A549 (cell line): ENCODE measurements at regions not wholly inside any gene's neighbourhood (a gene's known extent, or its start where the extent isn't known, plus 50 kb on each side); places are given as distances from the start of the nearest gene placed in this dataset.
A peak's percentile ranks its signal among the peaks of the same experiment; 100 is the strongest.

Source experiments
- ATAC-seq, 2 experiments: fragments of 200-7000 bp in 1 of 2; fragments of >200 bp in 1 of 2; cut with Nextera tagmentation in 1 of 2; cut with Tn5 transposase in 1 of 2; 3 replicates each; pipeline versions ENCODE4 v1.8.0 to v1.9.1; 2018 to 2020; ENCODE audit warnings: mild to moderate bottlenecking in 1 of 2, moderate library complexity in 1 of 2
- CTCF ChIA-PET: fragments of 300-600 bp; sonication (Branson Sonifier 250); formaldehyde crosslinking; extraction: SDS; loops from one replicate; lab custom pipeline; 2021; ENCODE audit warnings: antibody characterized with exemption, inconsistent platforms; lab: Yijun Ruan, JAX
- POLR2A ChIA-PET: fragments of 350-600 bp; formaldehyde crosslinking; extraction: SDS; loops from one replicate; lab custom pipeline; 2021; ENCODE audit warnings: antibody characterized with exemption, inconsistent platforms; lab: Yijun Ruan, JAX
- DNase-seq, 2 experiments: peaks; one replicate each; pipeline versions ENCODE4 v3.0.0 to v3.0.0-alpha.2; 2011 to 2016; ENCODE audit warnings: low read depth in 1 of 2, low spot score in 1 of 2
- FAIRE-seq: peaks from 2 replicates; lab custom pipeline; 2011; peaks lifted over from hg19 to GRCh38; lab: Jason Lieb, UNC
- H3K27ac ChIP-seq, 2 experiments: fragments of >200 bp; sonication (Bioruptor Twin); formaldehyde crosslinking; 3 replicates each; pipeline ENCODE4 v1.5.1; 2016 to 2017
- H3K4me1 ChIP-seq: fragments of >200 bp; sonication (Bioruptor Twin); formaldehyde crosslinking; 3 replicates; pipeline ENCODE4 v1.6.1; 2016
- H3K4me2 ChIP-seq: fragments of >200 bp; sonication (Bioruptor Twin); formaldehyde crosslinking; 3 replicates; pipeline ENCODE4 v1.6.1; 2016
- H3K4me3 ChIP-seq: fragments of >200 bp; sonication (Bioruptor Twin); formaldehyde crosslinking; 3 replicates; pipeline ENCODE4 v1.5.1; 2016
- H3K9me3 ChIP-seq: fragments of >200 bp; sonication (Bioruptor Twin); formaldehyde crosslinking; 3 replicates; pipeline ENCODE4 v1.6.1; 2016
- CBX2 ChIP-seq: fragments of 200-600 bp; sonication (generic); IDR thresholded peaks from 2 replicates; pipeline ENCODE4 v1.6.1; 2016; ENCODE audit warnings: low read depth, mild to moderate bottlenecking, borderline replicate concordance
- CBX8 ChIP-seq: fragments of 200-600 bp; sonication (generic); IDR thresholded peaks from 2 replicates; pipeline ENCODE4 v1.6.1; 2016
- CHD2 ChIP-seq: fragments of 150-350 bp; IDR thresholded peaks from 2 replicates; pipeline ENCODE4 v1.6.1; 2014; ENCODE audit warnings: low read length; ENCODE audit not compliant: partially characterized antibody
- EHMT2 ChIP-seq: fragments of 200-600 bp; sonication (generic); IDR thresholded peaks from 2 replicates; pipeline ENCODE4 v1.6.1; 2016; ENCODE audit warnings: antibody characterized with exemption, low read depth, mild to moderate bottlenecking, moderate library complexity
- EP300 ChIP-seq, 2 experiments: fragments of >200 bp; sonication (Bioruptor Twin); formaldehyde crosslinking; IDR thresholded peaks; 2 replicates in 1 of 2; 3 replicates in 1 of 2; pipeline ENCODE4 v1.6.1; 2016 to 2017
- FOSB ChIP-seq: fragments of 250-450 bp; sonication (Bioruptor Pico); IDR thresholded peaks from 2 replicates; pipeline ENCODE4 v1.5.0; 2020; ENCODE audit warnings: mild to moderate bottlenecking, moderate library complexity
- FOSL2 ChIP-seq, 2 experiments: fragments of 450-650 bp in 1 of 2; fragments of >200 bp in 1 of 2; sonication (Bioruptor Twin) in 1 of 2; formaldehyde crosslinking; IDR thresholded peaks; 2 replicates each; pipeline versions ENCODE4 v1.5.0 to v1.6.1; 2016 to 2020; ENCODE audit warnings: mild to moderate bottlenecking in 1 of 2, moderate library complexity in 1 of 2
- HOXA7 ChIP-seq: fragments of 250-450 bp; sonication (Bioruptor Pico); IDR thresholded peaks from 2 replicates; pipeline ENCODE4 v1.5.0; 2020; ENCODE audit warnings: mild to moderate bottlenecking, moderate library complexity
- KDM1A ChIP-seq: fragments of 200-600 bp; sonication (generic); IDR thresholded peaks from 2 replicates; pipeline ENCODE4 v1.6.1; 2016; ENCODE audit warnings: low read depth, mild to moderate bottlenecking
- MAFK ChIP-seq: fragments of 450-650 bp; IDR thresholded peaks from 2 replicates; pipeline ENCODE4 v1.6.1; 2014; ENCODE audit not compliant: partially characterized antibody
- PHF8 ChIP-seq: fragments of 200-600 bp; sonication (generic); IDR thresholded peaks from 2 replicates; pipeline ENCODE4 v1.6.1; 2016; ENCODE audit warnings: low read depth, mild to moderate bottlenecking, antibody characterized with exemption, moderate library complexity, borderline replicate concordance
- POLR2A ChIP-seq: IDR thresholded peaks from 2 replicates; pipeline ENCODE4 v1.6.1; 2012; ENCODE audit warnings: mild to moderate bottlenecking, low read length
- POLR2AphosphoS2 ChIP-seq: conservative IDR thresholded peaks from 2 replicates; pipeline ENCODE4 v1.6.1; 2012; ENCODE audit warnings: low read length, improper control_type of control experiment, inconsistent platforms
- RARB ChIP-seq: fragments of 250-450 bp; sonication (Bioruptor Pico); IDR thresholded peaks from 2 replicates; pipeline ENCODE4 v1.8.0; 2021; ENCODE audit warnings: mild to moderate bottlenecking, moderate library complexity
- RFX5 ChIP-seq: fragments of 450-650 bp; IDR thresholded peaks from 2 replicates; pipeline ENCODE4 v1.7.1; 2014; ENCODE audit warnings: antibody characterized with exemption, mild to moderate bottlenecking, moderate library complexity
- TFCP2L1 ChIP-seq: fragments of 250-450 bp; sonication (Bioruptor Pico); IDR thresholded peaks from 2 replicates; pipeline ENCODE4 v1.5.0; 2021; ENCODE audit warnings: mild to moderate bottlenecking
- TP53 ChIP-seq: fragments of 250-450 bp; sonication (Bioruptor Pico); IDR thresholded peaks from 2 replicates; pipeline ENCODE4 v1.5.0; 2021; ENCODE audit warnings: mild to moderate bottlenecking, moderate library complexity
- ZFP36 ChIP-seq: fragments of 450-650 bp; IDR thresholded peaks from 2 replicates; pipeline ENCODE4 v1.6.1; 2014; ENCODE audit warnings: borderline replicate concordance; ENCODE audit not compliant: partially characterized antibody
- WGBS: methylation state at CpG from one replicate; pipeline ENCODE4 v1.1.6; 2017; ENCODE audit errors: missing lambda C conversion rate; 5-methylcytosine and 5-hydroxymethylcytosine counted together
- TF ChIP-seq, protein P1 (sequence below): IDR thresholded peaks from 2 replicates; pipeline ENCODE4 v1.6.1; 2012
- TF ChIP-seq, protein P2 (sequence below): fragments of 250-450 bp; sonication (Bioruptor Pico); IDR thresholded peaks from 2 replicates; pipeline ENCODE4 v1.5.0; 2020; ENCODE audit warnings: low read depth, mild to moderate bottlenecking, moderate library complexity
- TF ChIP-seq, protein P3 (sequence below): fragments of 250-450 bp; sonication (Bioruptor Pico); IDR thresholded peaks from 2 replicates; pipeline ENCODE4 v1.5.0; 2021; ENCODE audit warnings: mild to moderate bottlenecking, moderate library complexity, borderline replicate concordance
- TF ChIP-seq, protein P4 (sequence below): fragments of >200 bp; sonication (Bioruptor Twin); formaldehyde crosslinking; IDR thresholded peaks from 2 replicates; pipeline ENCODE4 v1.6.1; 2016
- TF ChIP-seq, protein P5 (sequence below): fragments of 200-600 bp; sonication (generic); IDR thresholded peaks from 2 replicates; pipeline ENCODE4 v1.6.1; 2016; ENCODE audit warnings: antibody characterized with exemption, mild to moderate bottlenecking, moderate library complexity
- TF ChIP-seq, protein P6 (sequence below): fragments of >200 bp; sonication (Bioruptor Twin); formaldehyde crosslinking; IDR thresholded peaks from 3 replicates; pipeline ENCODE4 v1.5.1; 2016

DNA sequence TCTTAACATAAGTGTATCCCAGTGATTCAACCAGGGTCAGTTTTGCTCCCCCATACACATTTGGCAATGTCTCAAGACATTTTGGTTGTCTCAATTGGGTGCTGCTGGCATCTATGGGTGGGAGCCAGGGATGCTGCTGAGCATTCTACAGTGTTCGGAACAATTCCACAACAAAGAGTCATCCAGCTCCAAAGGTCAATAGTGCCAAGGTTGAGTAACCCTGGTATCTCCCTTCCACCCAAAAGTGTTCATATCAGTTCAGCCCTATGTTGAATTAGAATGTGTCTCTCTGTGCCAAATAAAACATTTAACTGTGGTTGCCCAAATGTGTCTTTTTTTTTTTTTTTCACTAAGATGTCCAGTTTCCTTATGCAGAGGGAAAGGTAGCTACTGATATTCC is 129.4 kb upstream of the RAI2 start (continued):
- TF ChIP-seq KDM1A (no peak), POLR2AphosphoS2 (no peak)
- TF ChIP-seq, protein P1, sequence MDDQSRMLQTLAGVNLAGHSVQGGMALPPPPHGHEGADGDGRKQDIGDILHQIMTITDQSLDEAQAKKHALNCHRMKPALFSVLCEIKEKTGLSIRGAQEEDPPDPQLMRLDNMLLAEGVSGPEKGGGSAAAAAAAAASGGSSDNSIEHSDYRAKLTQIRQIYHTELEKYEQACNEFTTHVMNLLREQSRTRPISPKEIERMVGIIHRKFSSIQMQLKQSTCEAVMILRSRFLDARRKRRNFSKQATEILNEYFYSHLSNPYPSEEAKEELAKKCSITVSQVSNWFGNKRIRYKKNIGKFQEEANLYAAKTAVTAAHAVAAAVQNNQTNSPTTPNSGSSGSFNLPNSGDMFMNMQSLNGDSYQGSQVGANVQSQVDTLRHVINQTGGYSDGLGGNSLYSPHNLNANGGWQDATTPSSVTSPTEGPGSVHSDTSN = no peak
- TF ChIP-seq, protein P2, sequence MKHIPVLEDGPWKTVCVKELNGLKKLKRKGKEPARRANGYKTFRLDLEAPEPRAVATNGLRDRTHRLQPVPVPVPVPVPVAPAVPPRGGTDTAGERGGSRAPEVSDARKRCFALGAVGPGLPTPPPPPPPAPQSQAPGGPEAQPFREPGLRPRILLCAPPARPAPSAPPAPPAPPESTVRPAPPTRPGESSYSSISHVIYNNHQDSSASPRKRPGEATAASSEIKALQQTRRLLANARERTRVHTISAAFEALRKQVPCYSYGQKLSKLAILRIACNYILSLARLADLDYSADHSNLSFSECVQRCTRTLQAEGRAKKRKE (CRISPR knock-in tag) = no peak

DNA sequence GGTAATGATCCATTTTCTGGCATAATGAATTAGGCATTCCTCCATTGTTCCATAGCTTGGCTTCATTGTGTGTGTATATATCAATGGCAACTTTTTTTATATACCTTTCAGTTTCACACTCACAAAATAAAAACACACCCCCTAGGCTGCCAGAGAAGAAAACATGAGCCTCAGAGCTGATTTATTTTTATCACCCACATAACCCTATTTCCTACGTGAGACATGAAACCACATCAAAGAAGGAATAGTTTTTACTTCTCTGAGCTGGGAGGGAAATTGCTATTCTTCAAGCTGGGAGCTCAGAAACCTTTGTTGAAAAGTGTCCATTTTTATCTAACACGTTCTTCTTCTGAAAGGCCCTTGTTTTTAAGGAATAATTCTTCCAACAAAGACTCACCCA is 126.7 kb upstream of the RAI2 start:
- ATAC-seq (no peak), DNase-seq (no peak), FAIRE-seq (peak; percentile 54)
- Histone ChIP-seq H3K27ac (no peak overlapping the region), H3K4me2 (no peak overlapping the region), H3K4me1 (no peaks in the 10 kb centered on the region), H3K9me3 (no peaks in the 10 kb centered on the region), H3K4me3 (no peak overlapping the region)
- TF ChIP-seq MAFK = no peak
- no peak for TF ChIP-seq ZFP36
- no peak for TF ChIP-seq EHMT2
- no peak for TF ChIP-seq PHF8
- TF ChIP-seq, protein P3, sequence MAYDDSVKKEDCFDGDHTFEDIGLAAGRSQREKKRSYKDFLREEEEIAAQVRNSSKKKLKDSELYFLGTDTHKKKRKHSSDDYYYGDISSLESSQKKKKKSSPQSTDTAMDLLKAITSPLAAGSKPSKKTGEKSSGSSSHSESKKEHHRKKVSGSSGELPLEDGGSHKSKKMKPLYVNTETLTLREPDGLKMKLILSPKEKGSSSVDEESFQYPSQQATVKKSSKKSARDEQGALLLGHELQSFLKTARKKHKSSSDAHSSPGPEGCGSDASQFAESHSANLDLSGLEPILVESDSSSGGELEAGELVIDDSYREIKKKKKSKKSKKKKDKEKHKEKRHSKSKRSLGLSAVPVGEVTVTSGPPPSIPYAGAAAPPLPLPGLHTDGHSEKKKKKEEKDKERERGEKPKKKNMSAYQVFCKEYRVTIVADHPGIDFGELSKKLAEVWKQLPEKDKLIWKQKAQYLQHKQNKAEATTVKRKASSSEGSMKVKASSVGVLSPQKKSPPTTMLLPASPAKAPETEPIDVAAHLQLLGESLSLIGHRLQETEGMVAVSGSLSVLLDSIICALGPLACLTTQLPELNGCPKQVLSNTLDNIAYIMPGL (CRISPR knock-in tag) = no peak
- TF ChIP-seq TFCP2L1 = no peak
- TF ChIP-seq RARB (CRISPR knock-in tag) = no peak
- TF ChIP-seq RFX5 = no peak
- CTCF ChIA-PET = no interaction called here
- WGBS = 0% methylated on average over 2 of the region's 2 CpGs
- POLR2A ChIA-PET = no interaction called here

DNA sequence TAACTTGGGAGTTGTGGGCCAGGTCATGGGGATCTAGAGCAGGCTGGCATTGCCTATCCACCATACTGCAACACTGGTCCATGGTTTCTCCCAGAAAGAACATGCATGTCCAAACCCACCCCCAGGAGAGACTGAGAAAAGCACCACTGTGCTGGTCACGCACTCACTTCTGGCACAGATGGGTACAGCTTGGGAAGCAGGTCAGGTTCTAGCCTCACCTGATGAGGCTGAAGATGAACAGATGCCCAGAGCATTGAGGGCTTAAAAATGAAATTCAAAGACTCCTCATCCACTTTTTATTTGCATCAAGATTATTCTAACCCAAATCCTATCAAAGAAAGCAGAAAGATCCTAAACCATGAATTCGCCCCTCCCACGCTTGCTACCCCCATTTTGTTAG is 125.9 kb upstream of the RAI2 start:
- 5% methylated on average over 3 of the region's 3 CpGs for WGBS
- Histone ChIP-seq H3K4me3 (no peak overlapping the region), H3K4me2 (no peak overlapping the region), H3K4me1 (no peaks in the 10 kb centered on the region), H3K9me3 (no peaks in the 10 kb centered on the region), H3K27ac (no peak overlapping the region)
- CTCF ChIA-PET = no interaction called here
- POLR2A ChIA-PET = no interaction called here
- TF ChIP-seq, protein P4, sequence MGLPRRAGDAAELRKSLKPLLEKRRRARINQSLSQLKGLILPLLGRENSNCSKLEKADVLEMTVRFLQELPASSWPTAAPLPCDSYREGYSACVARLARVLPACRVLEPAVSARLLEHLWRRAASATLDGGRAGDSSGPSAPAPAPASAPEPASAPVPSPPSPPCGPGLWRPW = no peak
- no peak for TF ChIP-seq TP53 (CRISPR knock-in tag)
- no peak for DNase-seq
- no peak for FAIRE-seq
- no peak for ATAC-seq

DNA sequence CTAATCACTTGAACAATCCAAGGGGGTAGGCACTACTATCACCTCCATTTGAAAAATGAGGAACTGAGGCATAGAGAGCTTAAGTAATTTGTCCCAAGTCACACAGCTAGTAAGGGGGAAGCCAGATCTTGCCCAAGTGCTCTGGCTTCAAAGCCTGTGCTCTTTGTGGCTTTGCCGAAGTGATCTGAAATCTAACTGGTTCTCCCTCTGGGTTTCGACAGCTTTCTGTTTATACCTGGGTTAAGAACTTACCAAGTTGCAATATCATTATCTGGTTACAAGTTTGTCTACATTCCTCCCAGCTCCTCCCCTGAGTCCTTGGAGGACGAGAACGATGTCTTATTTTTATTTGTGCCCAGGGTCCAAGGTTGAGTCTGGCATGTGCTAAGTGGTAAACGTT is 125.3 kb upstream of the RAI2 start:
- DNase-seq (no peak), FAIRE-seq (peak; percentile 28), ATAC-seq (no peak)
- WGBS = 7% methylated on average over 5 of the region's 5 CpGs
- ChIA-PET POLR2A (no interaction called here), CTCF (no interaction called here)
- no peak overlapping the region for H3K4me2 ChIP-seq
- H3K9me3 ChIP-seq = no peaks in the 10 kb centered on the region
- H3K4me1 ChIP-seq = no peaks in the 10 kb centered on the region
- no peak overlapping the region for H3K27ac ChIP-seq
- H3K4me3 ChIP-seq = no peak overlapping the region
- TF ChIP-seq CBX8 = no peak
- no peak for TF ChIP-seq ZFP36
- no peak for TF ChIP-seq HOXA7 (CRISPR knock-in tag)
- TF ChIP-seq, protein P5, sequence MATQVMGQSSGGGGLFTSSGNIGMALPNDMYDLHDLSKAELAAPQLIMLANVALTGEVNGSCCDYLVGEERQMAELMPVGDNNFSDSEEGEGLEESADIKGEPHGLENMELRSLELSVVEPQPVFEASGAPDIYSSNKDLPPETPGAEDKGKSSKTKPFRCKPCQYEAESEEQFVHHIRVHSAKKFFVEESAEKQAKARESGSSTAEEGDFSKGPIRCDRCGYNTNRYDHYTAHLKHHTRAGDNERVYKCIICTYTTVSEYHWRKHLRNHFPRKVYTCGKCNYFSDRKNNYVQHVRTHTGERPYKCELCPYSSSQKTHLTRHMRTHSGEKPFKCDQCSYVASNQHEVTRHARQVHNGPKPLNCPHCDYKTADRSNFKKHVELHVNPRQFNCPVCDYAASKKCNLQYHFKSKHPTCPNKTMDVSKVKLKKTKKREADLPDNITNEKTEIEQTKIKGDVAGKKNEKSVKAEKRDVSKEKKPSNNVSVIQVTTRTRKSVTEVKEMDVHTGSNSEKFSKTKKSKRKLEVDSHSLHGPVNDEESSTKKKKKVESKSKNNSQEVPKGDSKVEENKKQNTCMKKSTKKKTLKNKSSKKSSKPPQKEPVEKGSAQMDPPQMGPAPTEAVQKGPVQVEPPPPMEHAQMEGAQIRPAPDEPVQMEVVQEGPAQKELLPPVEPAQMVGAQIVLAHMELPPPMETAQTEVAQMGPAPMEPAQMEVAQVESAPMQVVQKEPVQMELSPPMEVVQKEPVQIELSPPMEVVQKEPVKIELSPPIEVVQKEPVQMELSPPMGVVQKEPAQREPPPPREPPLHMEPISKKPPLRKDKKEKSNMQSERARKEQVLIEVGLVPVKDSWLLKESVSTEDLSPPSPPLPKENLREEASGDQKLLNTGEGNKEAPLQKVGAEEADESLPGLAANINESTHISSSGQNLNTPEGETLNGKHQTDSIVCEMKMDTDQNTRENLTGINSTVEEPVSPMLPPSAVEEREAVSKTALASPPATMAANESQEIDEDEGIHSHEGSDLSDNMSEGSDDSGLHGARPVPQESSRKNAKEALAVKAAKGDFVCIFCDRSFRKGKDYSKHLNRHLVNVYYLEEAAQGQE = no peak
- TF ChIP-seq, protein P6, sequence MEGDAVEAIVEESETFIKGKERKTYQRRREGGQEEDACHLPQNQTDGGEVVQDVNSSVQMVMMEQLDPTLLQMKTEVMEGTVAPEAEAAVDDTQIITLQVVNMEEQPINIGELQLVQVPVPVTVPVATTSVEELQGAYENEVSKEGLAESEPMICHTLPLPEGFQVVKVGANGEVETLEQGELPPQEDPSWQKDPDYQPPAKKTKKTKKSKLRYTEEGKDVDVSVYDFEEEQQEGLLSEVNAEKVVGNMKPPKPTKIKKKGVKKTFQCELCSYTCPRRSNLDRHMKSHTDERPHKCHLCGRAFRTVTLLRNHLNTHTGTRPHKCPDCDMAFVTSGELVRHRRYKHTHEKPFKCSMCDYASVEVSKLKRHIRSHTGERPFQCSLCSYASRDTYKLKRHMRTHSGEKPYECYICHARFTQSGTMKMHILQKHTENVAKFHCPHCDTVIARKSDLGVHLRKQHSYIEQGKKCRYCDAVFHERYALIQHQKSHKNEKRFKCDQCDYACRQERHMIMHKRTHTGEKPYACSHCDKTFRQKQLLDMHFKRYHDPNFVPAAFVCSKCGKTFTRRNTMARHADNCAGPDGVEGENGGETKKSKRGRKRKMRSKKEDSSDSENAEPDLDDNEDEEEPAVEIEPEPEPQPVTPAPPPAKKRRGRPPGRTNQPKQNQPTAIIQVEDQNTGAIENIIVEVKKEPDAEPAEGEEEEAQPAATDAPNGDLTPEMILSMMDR = no peak
- TF ChIP-seq POLR2AphosphoS2 = no peak
- no peak for TF ChIP-seq CBX2
- no peak for TF ChIP-seq EP300 (IDR thresholded peaks at IDR 0.05)
- TF ChIP-seq POLR2A = no peak
- no peak for TF ChIP-seq FOSB (CRISPR knock-in tag)
- no peak for TF ChIP-seq CHD2
- TF ChIP-seq FOSL2 (IDR thresholded peaks at IDR 0.05) = no peak
- TF ChIP-seq FOSL2 (CRISPR knock-in tag; IDR thresholded peaks at IDR 0.05) = no peak
